ENCODE measurements at regions not wholly inside any gene's neighbourhood (a gene's known extent, or its start where the extent isn't known, plus 50 kb on each side); places are given as distances from the start of the nearest gene placed in this dataset.
A peak's percentile ranks its signal among the peaks of the same experiment; 100 is the strongest.

- DNase-seq, result no peak
Observed at GRCh38 chr13:47168066-47168465, 271.2 kb upstream of the HTR2A start.

GRCh38 chr13:47166336-47166735 lies 269.5 kb upstream of the HTR2A start:
- no peak for DNase-seq

- DNase-seq, result no peak
Observed at GRCh38 chr13:47159853-47160550, 263.1 kb upstream of the HTR2A start.

GRCh38 chr13:47158593-47158992 lies 261.7 kb upstream of the HTR2A start:
- no peak for DNase-seq

- DNase-seq, result no peak
Observed at GRCh38 chr13:47148543-47148942, 251.7 kb upstream of the HTR2A start.

- DNase-seq, result no peak
Observed at GRCh38 chr13:47147812-47148119, 250.9 kb upstream of the HTR2A start.

GRCh38 chr13:47146991-47147811 lies 250.3 kb upstream of the HTR2A start:
- no peak for DNase-seq

- DNase-seq, result no peak
Observed at GRCh38 chr13:47146136-47146535, 249.3 kb upstream of the HTR2A start.

GRCh38 chr13:47144782-47145181 lies 247.9 kb upstream of the HTR2A start:
- no peak for DNase-seq

GRCh38 chr13:47142105-47142504 lies 245.3 kb upstream of the HTR2A start:
- DNase-seq, result peak; percentile 25

GRCh38 chr13:47139519-47139918 lies 242.7 kb upstream of the HTR2A start:
- DNase-seq, result no peak

GRCh38 chr13:47136504-47136941 lies 239.7 kb upstream of the HTR2A start:
- peak; percentile 10 for DNase-seq

- no peak for DNase-seq
Observed at GRCh38 chr13:47135800-47136503, 239.1 kb upstream of the HTR2A start.

GRCh38 chr13:47134939-47135489 lies 238.2 kb upstream of the HTR2A start:
- no peak for DNase-seq

- DNase-seq, result peak; percentile 33
Observed at GRCh38 chr13:47133011-47133445, 236.2 kb upstream of the HTR2A start.

GRCh38 chr13:47129461-47129860 lies 232.6 kb upstream of the HTR2A start:
- DNase-seq, result no peak

- DNase-seq, result no peak
Observed at GRCh38 chr13:47126432-47126831, 229.6 kb upstream of the HTR2A start.

GRCh38 chr13:47121092-47121763 lies 224.4 kb upstream of the HTR2A start:
- no peak for DNase-seq

- no peak for DNase-seq
Observed at GRCh38 chr13:47120282-47120681, 223.4 kb upstream of the HTR2A start.

GRCh38 chr13:47119575-47120235 lies 222.9 kb upstream of the HTR2A start:
- DNase-seq, result no peak

- DNase-seq, result no peak
Observed at GRCh38 chr13:47117268-47117667, 220.4 kb upstream of the HTR2A start.

- DNase-seq, result no peak
Observed at GRCh38 chr13:47114030-47114429, 217.2 kb upstream of the HTR2A start.
